Mucosa of descending colon (tissue), 3 donors: ENCODE measurements at regions not wholly inside any gene's neighbourhood (a gene's known extent, or its start where the extent isn't known, plus 50 kb on each side); places are given as distances from the start of the nearest gene placed in this dataset.

ENCODE experiments used
- ATAC-seq: fragments of 200-7000 bp; cut with Tn5 transposase; one replicate; pipeline ENCODE4 v1.9.1; 2020; ENCODE audit warnings: mild to moderate bottlenecking, moderate library complexity
- DNase-seq, 3 donors: peaks; one replicate each; pipeline ENCODE4 v3.0.0-alpha.2; 2020
- H3K36me3 ChIP-seq: fragments of 200-600 bp; one replicate; pipeline ENCODE4 v1.8.0; 2021; ENCODE audit warnings: low read depth, mild to moderate bottlenecking
- H3K4me1 ChIP-seq: fragments of 200-600 bp; one replicate; pipeline ENCODE4 v1.8.0; 2021; ENCODE audit warnings: low read depth, mild to moderate bottlenecking
- H3K4me3 ChIP-seq: fragments of 200-600 bp; one replicate; pipeline ENCODE4 v1.8.0; 2021; ENCODE audit warnings: mild to moderate bottlenecking
- H3K9me3 ChIP-seq: fragments of 200-600 bp; one replicate; pipeline ENCODE4 v1.8.0; 2021; ENCODE audit warnings: mild to moderate bottlenecking
- CTCF ChIP-seq: fragments of 200-600 bp; IDR thresholded peaks from one replicate; pipeline ENCODE4 v1.8.0; 2022; ENCODE audit warnings: antibody characterized with exemption, mild to moderate bottlenecking
- intact Hi-C, 2 donors: fragments of 100-400 bp; cut with DNase I in 1 of 2; cut with micrococcal nuclease in 1 of 2; formaldehyde crosslinking; loops; one replicate each; pipeline versions ENCODE4 v1.11.0 to v1.11.1; 2022; cut with DNase I, micrococcal nuclease
- donor health status: DM: no; HTN: no; CAD: no; lungs with moderate emphysema.
- donor health status: DM: no; HTN: no; CAD: no.
- donor health status: DM: no; HTN: yes; CAD: no.

GRCh38 chr4:7141151-7141834 lies 51.0 kb upstream of the SORCS2 start:
- Histone ChIP-seq H3K36me3 (no peaks in the 10 kb centered on the region), H3K4me1 (no peaks in the 10 kb centered on the region), H3K9me3 (no peaks in the 10 kb centered on the region), H3K4me3 (no peak overlapping the region)
- no peak for TF ChIP-seq CTCF
- intact Hi-C loops = no loop called here
- ATAC-seq (no peak), DNase-seq (no peak)

GRCh38 chr4:7140692-7141069 lies 51.7 kb upstream of the SORCS2 start:
- DNase-seq (peak in 1 of 3 donors; percentile 28), ATAC-seq (no peak)
- TF ChIP-seq CTCF = no peak
- no peaks in the 10 kb centered on the region for H3K4me1 ChIP-seq
- intact Hi-C loops = no loop called here
- H3K4me3 ChIP-seq = no peak overlapping the region
- no peaks in the 10 kb centered on the region for H3K36me3 ChIP-seq
- H3K9me3 ChIP-seq = no peaks in the 10 kb centered on the region

GRCh38 chr4:7140062-7140691 lies 52.2 kb upstream of the SORCS2 start:
- H3K36me3 ChIP-seq = no peaks in the 10 kb centered on the region
- intact Hi-C loops = no loop called here
- no peak for ATAC-seq
- no peaks in the 10 kb centered on the region for H3K4me1 ChIP-seq
- no peak for DNase-seq
- H3K9me3 ChIP-seq = no peaks in the 10 kb centered on the region
- TF ChIP-seq CTCF = no peak
- no peak overlapping the region for H3K4me3 ChIP-seq

- no peaks in the 10 kb centered on the region for H3K4me1 ChIP-seq
- no peak overlapping the region for H3K4me3 ChIP-seq
- intact Hi-C loops = no loop called here
- DNase-seq (peak in 1 of 3 donors; percentile 31), ATAC-seq (no peak)
- no peaks in the 10 kb centered on the region for H3K36me3 ChIP-seq
- no peaks in the 10 kb centered on the region for H3K9me3 ChIP-seq
- TF ChIP-seq CTCF = no peak
Measured at GRCh38 chr4:7139167-7139982, 53.0 kb upstream of the SORCS2 start.

GRCh38 chr4:7138223-7139166 lies 53.8 kb upstream of the SORCS2 start:
- H3K36me3 ChIP-seq = no peaks in the 10 kb centered on the region
- DNase-seq (peak in 1 of 3 donors; percentile 29), ATAC-seq (no peak)
- no peak overlapping the region for H3K4me3 ChIP-seq
- no peak for TF ChIP-seq CTCF
- no peaks in the 10 kb centered on the region for H3K9me3 ChIP-seq
- intact Hi-C loops = no loop called here
- no peaks in the 10 kb centered on the region for H3K4me1 ChIP-seq
